A673 (cell line): ENCODE measurements at regions not wholly inside any gene's neighbourhood (a gene's known extent, or its start where the extent isn't known, plus 50 kb on each side); places are given as distances from the start of the nearest gene placed in this dataset.

Experiments
- BruUV-seq: library from RNA; stranded (reverse); fragments of 400-500 nt; replicated peaks from 2 replicates; lab custom pipeline; 2021; lab: Mats Ljungman, UMichigan
- CTCF ChIA-PET: fragments of 300-600 bp; sonication (Branson Sonifier 250); formaldehyde crosslinking; loops from one replicate; lab custom pipeline; 2022; ENCODE audit warnings: antibody characterized with exemption; lab: Charles Lee
- POLR2A ChIA-PET: fragments of 300-600 bp; sonication (Branson Sonifier 250); formaldehyde crosslinking; loops from one replicate; lab custom pipeline; 2022; ENCODE audit warnings: antibody characterized with exemption; ENCODE audit not compliant: low non-redundant PET; lab: Charles Lee
- DNase-seq: peaks from one replicate; pipeline ENCODE4 v3.0.0-alpha.2; 2015; ENCODE audit warnings: low spot score
- H3K27ac ChIP-seq: fragments of 200-600 bp; sonication (generic); 2 replicates; pipeline ENCODE4 v1.5.1; 2016; ENCODE audit warnings: mixed run types, low read depth, mild to moderate bottlenecking, mixed read lengths, antibody characterized with exemption, low read length; ENCODE audit not compliant: poor library complexity, severe bottlenecking
- H3K27me3 ChIP-seq: fragments of 200-600 bp; sonication (generic); replicated peaks from 2 replicates; pipeline ENCODE4 v1.6.1; 2017; ENCODE audit warnings: mixed run types, low read depth, mild to moderate bottlenecking, mixed read lengths, antibody characterized with exemption, low read length; ENCODE audit not compliant: insufficient read depth, poor library complexity
- H3K36me3 ChIP-seq: fragments of 200-600 bp; sonication (generic); 2 replicates; pipeline ENCODE4 v1.6.1; 2016; ENCODE audit warnings: mixed run types, mild to moderate bottlenecking, mixed read lengths, antibody characterized with exemption, low read length; ENCODE audit not compliant: insufficient read depth, poor library complexity, severe bottlenecking
- H3K4me1 ChIP-seq: fragments of 200-600 bp; sonication (generic); 2 replicates; pipeline ENCODE4 v1.6.1; 2017; ENCODE audit warnings: mixed run types, mild to moderate bottlenecking, mixed read lengths, antibody characterized with exemption, low read length; ENCODE audit not compliant: insufficient read depth, poor library complexity, severe bottlenecking
- H3K4me3 ChIP-seq: fragments of 200-600 bp; sonication (generic); 2 replicates; pipeline ENCODE4 v1.5.1; 2016; ENCODE audit warnings: low read depth, mixed run types, mild to moderate bottlenecking, mixed read lengths, low read length; ENCODE audit not compliant: poor library complexity, severe bottlenecking
- H3K9me3 ChIP-seq: fragments of 200-600 bp; sonication (generic); 2 replicates; pipeline ENCODE4 v1.6.1; 2016; ENCODE audit warnings: mixed run types, low read depth, mild to moderate bottlenecking, mixed read lengths, antibody characterized with exemption, low read length; ENCODE audit not compliant: poor library complexity, severe bottlenecking
- EZH2 ChIP-seq: fragments of 200-600 bp; sonication (generic); IDR thresholded peaks from 2 replicates; pipeline ENCODE4 v1.6.1; 2017; ENCODE audit warnings: borderline replicate concordance, low read depth, mild to moderate bottlenecking, mixed read lengths, antibody characterized with exemption, low read length; ENCODE audit not compliant: poor library complexity, severe bottlenecking
- intact Hi-C: fragments of 100-400 bp; cut with micrococcal nuclease; formaldehyde crosslinking; loops from one replicate; pipeline ENCODE4 v1.10.0; 2022; ENCODE audit not compliant: unreplicated experiment
- TF ChIP-seq, protein P1 (sequence below): fragments of 300-800, 200-600 bp; sonication (generic); conservative IDR thresholded peaks from 2 replicates; pipeline ENCODE4 v1.5.1; 2017; ENCODE audit warnings: low read depth, mild to moderate bottlenecking, antibody characterized with exemption, low read length, moderate library complexity, mixed read lengths

DNA sequence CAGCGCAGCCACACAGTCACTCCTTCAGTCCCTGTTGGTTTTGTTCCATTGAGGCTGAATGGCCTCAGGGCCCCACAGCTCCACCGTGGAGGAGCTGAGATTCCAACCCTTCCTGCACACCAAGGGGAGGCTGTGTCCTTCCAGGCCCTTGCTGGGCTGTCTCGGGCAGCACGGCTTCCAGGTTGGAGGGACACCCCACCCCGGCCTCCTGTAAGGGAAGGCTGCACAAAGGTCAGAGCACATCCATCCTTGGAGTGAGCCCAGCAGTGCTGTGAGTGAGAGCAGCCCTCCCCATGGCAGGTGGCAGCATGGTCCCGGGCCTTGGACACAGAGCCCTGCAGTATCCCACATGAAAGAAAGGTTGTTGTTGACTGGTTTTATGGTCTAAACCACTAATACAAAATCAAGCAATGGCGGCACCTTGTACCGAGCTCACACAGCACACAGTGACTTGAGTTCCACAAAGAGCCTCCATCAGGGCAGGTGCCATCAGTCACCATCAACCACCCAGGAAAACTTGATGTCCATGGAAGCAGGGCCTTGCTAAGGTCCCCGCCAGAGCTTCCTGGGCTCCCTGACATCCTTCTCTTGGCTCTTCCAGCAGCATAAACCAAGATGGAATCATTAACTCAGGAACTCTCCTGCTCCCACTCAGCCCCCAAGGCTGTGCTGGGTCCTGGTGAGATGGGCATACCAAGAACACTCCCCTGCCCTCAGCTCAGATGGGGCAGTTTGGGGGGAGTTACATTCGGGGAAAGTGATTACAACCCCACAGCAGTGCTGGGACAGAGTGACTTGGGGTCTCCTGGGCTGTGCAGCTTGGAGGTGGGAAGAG lies 1500.4 kb downstream of the TBC1D22A start:
- ChIA-PET CTCF (no interaction called here), POLR2A (no interaction called here)
- H3K27me3 ChIP-seq: peaks cover 6% of the 10 kb centered on the region
- H3K4me1 ChIP-seq: no peaks in the 10 kb centered on the region
- no peak overlapping the region for H3K27ac ChIP-seq
- no TSS peak for BruUV-seq
- H3K4me3 ChIP-seq: no peak overlapping the region
- no peaks in the 10 kb centered on the region for H3K9me3 ChIP-seq
- H3K36me3 ChIP-seq: no peaks in the 10 kb centered on the region
- DNase-seq: no peak
- no peak for TF ChIP-seq EZH2
- TF ChIP-seq, protein P1, sequence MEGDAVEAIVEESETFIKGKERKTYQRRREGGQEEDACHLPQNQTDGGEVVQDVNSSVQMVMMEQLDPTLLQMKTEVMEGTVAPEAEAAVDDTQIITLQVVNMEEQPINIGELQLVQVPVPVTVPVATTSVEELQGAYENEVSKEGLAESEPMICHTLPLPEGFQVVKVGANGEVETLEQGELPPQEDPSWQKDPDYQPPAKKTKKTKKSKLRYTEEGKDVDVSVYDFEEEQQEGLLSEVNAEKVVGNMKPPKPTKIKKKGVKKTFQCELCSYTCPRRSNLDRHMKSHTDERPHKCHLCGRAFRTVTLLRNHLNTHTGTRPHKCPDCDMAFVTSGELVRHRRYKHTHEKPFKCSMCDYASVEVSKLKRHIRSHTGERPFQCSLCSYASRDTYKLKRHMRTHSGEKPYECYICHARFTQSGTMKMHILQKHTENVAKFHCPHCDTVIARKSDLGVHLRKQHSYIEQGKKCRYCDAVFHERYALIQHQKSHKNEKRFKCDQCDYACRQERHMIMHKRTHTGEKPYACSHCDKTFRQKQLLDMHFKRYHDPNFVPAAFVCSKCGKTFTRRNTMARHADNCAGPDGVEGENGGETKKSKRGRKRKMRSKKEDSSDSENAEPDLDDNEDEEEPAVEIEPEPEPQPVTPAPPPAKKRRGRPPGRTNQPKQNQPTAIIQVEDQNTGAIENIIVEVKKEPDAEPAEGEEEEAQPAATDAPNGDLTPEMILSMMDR: no peak
- intact Hi-C loops: no loop called here

DNA sequence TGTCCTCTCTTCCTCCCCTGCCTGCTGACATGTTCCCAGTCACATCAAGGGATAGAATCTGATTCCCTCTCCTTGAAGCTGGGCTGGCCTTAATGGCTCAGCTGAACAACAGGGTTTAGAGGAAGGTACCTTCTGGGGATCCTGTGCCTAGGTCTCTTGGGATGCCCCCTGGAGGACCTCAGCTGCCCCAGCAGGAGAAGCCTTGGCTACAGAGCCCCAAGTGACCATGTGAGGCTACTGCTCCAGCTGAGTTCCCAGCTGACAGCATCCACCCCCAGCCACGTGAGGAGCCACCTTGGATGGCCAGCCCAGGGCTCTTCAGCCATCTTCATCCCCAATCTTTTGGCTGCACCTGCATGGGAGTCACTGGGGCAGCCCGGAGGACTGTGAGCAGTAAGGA lies 1499.3 kb downstream of the TBC1D22A start:
- no TSS peak for BruUV-seq
- CTCF ChIA-PET: no interaction called here
- Histone ChIP-seq H3K9me3 (no peaks in the 10 kb centered on the region), H3K36me3 (no peaks in the 10 kb centered on the region), H3K27me3 (peaks cover 4% of the 10 kb centered on the region), H3K4me3 (no peak overlapping the region), H3K4me1 (no peaks in the 10 kb centered on the region), H3K27ac (no peak overlapping the region)
- DNase-seq: no peak
- intact Hi-C loops: no loop called here
- POLR2A ChIA-PET: no interaction called here
- TF ChIP-seq, protein P1: no peak
- TF ChIP-seq EZH2: no peak

DNA sequence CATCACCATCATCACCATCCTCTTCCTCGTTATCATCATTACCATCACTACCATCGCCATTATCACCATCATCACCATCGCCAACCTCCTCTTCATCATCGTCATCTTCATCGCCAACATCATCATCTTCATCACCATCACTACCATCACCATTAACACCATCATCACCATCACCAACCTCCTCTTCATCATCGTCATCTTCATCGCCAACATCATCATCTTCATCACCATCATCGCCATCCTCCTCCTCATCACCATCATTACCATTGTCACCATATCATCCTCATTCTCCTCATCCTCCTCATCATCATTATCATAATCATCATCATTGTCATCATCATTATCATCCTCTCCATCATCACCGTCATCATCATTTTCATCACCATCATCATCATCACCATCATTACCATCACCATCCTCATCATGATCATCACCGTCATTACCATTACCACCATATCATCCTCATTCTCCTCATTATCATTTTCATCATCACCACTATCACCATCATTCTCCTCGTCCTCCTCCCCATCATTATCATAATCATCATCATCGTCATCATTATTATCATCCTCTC lies 1498.7 kb downstream of the TBC1D22A start:
- Histone ChIP-seq H3K4me1 (no peaks in the 10 kb centered on the region), H3K4me3 (no peak overlapping the region), H3K27me3 (no peaks in the 10 kb centered on the region), H3K27ac (no peak overlapping the region), H3K36me3 (no peaks in the 10 kb centered on the region), H3K9me3 (no peaks in the 10 kb centered on the region)
- no peak for TF ChIP-seq EZH2
- TF ChIP-seq, protein P1: no peak
- CTCF ChIA-PET: no interaction called here
- intact Hi-C loops: no loop called here
- no peak for DNase-seq
- POLR2A ChIA-PET: no interaction called here
- BruUV-seq: no TSS peak
